ENCODE measurements at regions not wholly inside any gene's neighbourhood (a gene's known extent, or its start where the extent isn't known, plus 50 kb on each side); places are given as distances from the start of the nearest gene placed in this dataset.

GRCh38 chr12:63318313-63318712, 167.3 kb upstream of the AVPR1A start:
- no peak for DNase-seq

- DNase-seq = no peak
Measured at GRCh38 chr12:63317880-63318279, 166.9 kb upstream of the AVPR1A start.

GRCh38 chr12:63317286-63317846, 166.4 kb upstream of the AVPR1A start:
- no peak for DNase-seq

GRCh38 chr12:63313139-63313538, 162.1 kb upstream of the AVPR1A start:
- DNase-seq = no peak

GRCh38 chr12:63308671-63309070, 157.7 kb upstream of the AVPR1A start:
- DNase-seq = no peak

GRCh38 chr12:63307849-63308248, 156.8 kb upstream of the AVPR1A start:
- no peak for DNase-seq

- DNase-seq = no peak
Measured at GRCh38 chr12:63305901-63306875, 155.2 kb upstream of the AVPR1A start.

- DNase-seq = no peak
Measured at GRCh38 chr12:63304887-63305316, 153.9 kb upstream of the AVPR1A start.

GRCh38 chr12:63302941-63303536, 152.0 kb upstream of the AVPR1A start:
- DNase-seq = no peak

GRCh38 chr12:63302269-63302940, 151.4 kb upstream of the AVPR1A start:
- DNase-seq = no peak

- no peak for DNase-seq
Measured at GRCh38 chr12:63301311-63301710, 150.3 kb upstream of the AVPR1A start.

GRCh38 chr12:63298386-63298930, 147.5 kb upstream of the AVPR1A start:
- DNase-seq = no peak

GRCh38 chr12:63294327-63294632, 143.3 kb upstream of the AVPR1A start:
- DNase-seq = peak in 1 of 2 experiments; percentile 29

GRCh38 chr12:63292471-63293221, 141.6 kb upstream of the AVPR1A start:
- DNase-seq = no peak

- DNase-seq = peak; percentile 36 to 52
Measured at GRCh38 chr12:63276537-63277365, 125.8 kb upstream of the AVPR1A start.

GRCh38 chr12:63266988-63267387, 116.0 kb upstream of the AVPR1A start:
- no peak for DNase-seq

GRCh38 chr12:63264629-63265028, 113.6 kb upstream of the AVPR1A start:
- DNase-seq = no peak

- DNase-seq = no peak
Measured at GRCh38 chr12:63250486-63250885, 99.5 kb upstream of the AVPR1A start.

GRCh38 chr12:63238892-63239291, 87.9 kb upstream of the AVPR1A start:
- no peak for DNase-seq

- no peak for DNase-seq
Measured at GRCh38 chr12:63232896-63233295, 81.9 kb upstream of the AVPR1A start.

GRCh38 chr12:63228853-63229252, 77.9 kb upstream of the AVPR1A start:
- DNase-seq = no peak

Data from Kasumi-1 (cell line).